Embryonic facial prominence (tissue), 1 donor: ENCODE measurements at regions not wholly inside any gene's neighbourhood (a gene's known extent, or its start where the extent isn't known, plus 50 kb on each side); places are given as distances from the start of the nearest gene placed in this dataset.

Source experiments
- DNase-seq: peaks from one replicate; pipeline ENCODE4 v3.0.0-alpha.2; 2016; ENCODE audit errors: extremely low spot score

- no peak for DNase-seq
These were observed 52.3 kb downstream of the HDGFL1 start for GRCh38 chr6:22621701-22622100.

GRCh38 chr6:22622351-22622750 is 53.0 kb downstream of the HDGFL1 start:
- peak; percentile 18 for DNase-seq

- DNase-seq, result no peak
These were observed 53.4 kb downstream of the HDGFL1 start for GRCh38 chr6:22622813-22623212.

DNA sequence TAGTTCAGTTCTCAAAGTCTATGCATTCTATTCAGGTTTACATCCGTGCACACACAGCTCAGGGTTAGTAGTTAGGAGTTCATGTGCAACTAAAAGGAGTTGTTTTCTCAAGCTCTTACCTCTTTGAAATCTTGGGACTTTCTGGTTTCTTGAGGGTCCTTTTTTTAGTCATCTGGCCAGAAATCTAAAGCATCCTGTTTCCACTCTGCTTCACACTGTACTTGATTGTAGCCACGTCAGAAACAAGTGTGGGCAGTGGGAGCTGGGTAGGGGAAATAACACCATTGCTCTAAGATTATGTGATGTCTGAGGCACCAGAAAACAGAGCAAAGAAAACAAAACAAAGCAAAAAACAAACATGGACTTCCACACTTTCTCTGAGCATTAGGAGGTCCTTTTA is 58.3 kb downstream of the HDGFL1 start:
- DNase-seq, result no peak

DNA sequence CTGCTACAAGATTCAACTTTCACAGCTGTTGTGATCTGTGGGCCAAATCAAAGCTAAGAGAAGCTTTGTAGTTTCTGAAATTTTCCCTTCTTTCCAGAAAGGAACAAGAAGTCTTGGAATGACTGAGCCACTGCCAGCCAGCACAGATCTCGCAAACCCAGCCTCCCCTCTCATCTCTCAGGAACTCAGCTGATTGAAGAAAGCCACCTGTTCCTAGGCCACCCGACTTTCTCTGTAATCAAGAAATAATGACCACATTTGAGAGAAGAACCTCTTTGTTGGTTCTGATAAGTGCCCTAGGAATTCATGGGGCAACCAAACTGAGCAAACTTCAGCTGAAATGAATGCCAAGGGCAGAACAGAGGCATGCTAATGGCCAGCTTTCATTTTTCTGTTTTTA is 61.7 kb downstream of the HDGFL1 start:
- no peak for DNase-seq

DNA sequence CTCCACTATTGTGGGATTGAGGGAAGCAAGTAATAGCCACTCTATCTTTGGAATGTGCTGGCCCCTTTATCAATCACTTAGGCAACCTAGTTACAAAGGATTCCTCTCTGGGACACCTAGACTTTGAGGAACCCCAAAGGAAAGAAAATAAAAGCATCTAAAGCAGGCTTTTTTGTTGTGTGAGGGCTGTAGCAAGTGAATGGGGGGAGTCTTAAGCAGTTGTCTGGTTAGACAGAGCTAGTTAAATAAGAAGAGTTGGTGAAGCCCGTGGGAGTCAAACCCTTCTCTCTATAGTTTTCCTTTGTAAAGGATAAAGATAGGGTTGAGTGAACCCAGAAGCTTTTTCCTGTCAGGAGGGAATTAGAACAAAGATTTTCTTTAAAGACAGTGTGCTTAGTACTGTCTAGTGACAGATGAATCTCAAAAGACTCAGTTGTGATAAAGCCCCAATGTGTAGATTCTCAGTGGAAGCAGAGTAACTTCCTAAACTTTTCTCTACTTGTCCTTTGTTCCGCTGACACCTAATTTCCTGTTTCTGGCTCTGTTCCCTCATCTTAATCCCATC is 63.3 kb downstream of the HDGFL1 start:
- no peak for DNase-seq

- DNase-seq, result no peak
These were observed 67.1 kb downstream of the HDGFL1 start for GRCh38 chr6:22636452-22636851.

DNA sequence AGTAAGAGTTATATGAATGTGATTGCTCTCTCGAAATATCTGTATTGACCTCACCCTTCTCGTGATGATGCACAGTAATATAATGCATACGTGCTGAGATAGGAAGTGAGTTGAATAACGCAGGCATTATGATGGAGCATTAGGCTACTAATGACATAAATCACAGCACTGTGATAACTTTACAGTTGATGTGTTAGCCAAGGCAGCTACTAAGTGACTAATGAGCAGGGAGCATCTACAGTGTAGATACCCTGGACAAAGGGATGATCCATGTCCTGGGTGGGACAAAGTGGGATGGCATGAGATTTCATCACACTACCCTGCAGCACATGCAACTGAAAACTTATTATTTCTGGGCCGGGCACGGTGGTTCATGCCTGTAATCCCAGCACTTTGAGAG is 68.4 kb downstream of the HDGFL1 start:
- DNase-seq, result no peak

GRCh38 chr6:22638320-22638719 is 69.0 kb downstream of the HDGFL1 start:
- DNase-seq, result no peak

DNA sequence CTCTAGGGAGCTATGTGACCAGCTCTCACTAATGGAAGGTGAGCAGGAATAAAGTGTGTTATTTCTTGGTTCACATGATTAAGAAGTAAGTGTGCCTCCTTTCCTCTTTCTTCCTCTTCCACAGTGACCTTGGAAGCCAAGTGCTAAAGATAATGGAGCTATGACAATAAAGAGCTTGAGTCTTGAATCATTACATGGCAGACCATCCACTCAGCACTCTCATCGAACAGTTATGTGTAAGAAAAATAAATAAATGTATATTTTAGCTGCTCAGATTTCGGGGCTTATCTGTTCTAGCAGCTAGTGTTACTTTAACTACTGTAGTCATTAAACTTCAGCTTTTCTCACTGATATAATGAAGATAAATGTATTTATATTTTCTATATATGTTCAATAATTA is 72.9 kb downstream of the HDGFL1 start:
- no peak for DNase-seq

DNA sequence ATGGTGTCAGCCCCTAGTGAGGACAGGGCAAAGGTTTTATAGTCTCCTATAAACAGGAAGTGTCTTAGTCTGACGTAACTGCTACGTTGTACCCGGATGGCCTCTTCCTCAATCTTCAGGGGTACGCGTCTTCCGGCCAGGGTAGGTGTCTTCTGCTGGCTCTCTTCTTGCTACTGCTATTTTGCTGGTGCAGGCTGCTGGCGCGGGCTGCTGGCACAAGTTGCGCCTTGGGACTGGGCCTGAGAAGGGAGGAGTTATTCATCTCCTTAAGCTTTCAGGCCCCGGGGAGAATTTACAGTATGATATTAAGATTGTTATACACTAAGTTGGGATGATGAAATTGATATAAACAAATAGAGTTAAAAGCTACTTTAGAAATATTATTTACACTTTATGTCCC is 74.4 kb downstream of the HDGFL1 start:
- no peak for DNase-seq

DNA sequence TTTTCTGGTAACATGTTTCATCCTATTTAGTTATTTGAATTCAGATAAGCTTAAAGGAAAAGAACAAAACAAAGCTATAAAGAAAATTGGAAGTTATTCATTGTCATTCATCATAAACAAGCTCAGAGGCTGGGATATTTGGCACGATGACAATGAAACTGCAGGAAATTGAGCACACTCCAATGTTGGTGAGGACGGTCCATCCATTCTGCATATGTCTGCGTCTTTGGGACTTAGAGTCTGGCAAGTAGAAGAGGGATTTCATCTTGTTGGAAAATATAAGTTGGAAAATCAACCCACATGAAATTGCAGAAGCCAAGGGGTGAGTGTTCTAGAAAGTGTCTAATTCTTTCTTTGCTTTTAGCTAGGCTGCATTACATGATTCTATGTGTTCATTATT is 78.4 kb downstream of the HDGFL1 start:
- DNase-seq, result no peak

DNA sequence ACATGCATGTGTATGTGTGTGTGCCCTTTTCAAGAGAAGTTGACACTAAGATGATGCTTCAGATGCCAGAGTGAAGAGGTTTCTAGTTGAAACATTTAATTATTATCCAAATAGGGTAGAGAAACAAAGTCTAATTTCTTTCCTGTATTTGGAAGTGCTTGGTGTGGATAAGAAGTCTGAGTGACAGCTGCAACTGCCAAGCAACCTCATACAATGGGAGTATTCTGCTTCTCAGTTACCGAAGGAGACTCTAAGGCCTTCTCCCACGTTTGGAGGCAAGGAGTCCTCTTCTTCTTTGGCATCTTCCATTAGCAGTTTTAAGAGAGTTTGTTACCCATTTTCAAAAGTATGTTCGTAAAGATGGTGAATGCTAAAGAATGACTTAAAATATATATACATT is 82.4 kb downstream of the HDGFL1 start:
- no peak for DNase-seq

DNA sequence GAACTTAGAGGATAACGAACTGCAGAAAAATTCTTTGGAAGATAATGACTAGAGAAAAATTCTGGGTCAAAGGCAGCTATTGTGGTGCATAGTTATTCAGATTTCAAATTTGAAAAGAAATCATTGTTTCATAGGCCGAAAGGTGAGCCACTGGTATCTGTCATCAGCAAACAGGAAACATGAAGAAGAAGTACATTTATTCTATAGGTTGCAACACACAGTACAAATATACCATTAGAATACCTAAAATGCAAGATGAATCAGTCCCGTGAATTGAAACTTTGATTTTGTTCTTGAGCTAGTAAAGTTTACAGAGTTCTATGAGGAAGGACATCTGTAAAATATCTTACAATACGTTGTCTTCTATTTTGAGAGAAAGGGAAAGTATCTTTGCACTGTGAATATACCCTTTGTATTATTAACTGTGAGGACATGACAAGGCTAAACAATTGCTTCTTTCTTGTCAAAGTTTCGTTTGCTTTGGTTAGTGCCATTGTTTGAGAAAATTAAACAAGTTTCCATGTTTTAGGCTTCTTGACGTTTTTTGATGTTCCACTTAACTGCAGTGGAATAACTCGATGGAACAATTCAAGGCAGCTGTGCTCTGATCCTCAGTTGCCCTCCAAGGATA is 84.7 kb downstream of the HDGFL1 start:
- DNase-seq, result no peak

GRCh38 chr6:22656706-22657351 is 87.5 kb downstream of the HDGFL1 start:
- no peak for DNase-seq

- DNase-seq, result no peak
These were observed 88.1 kb downstream of the HDGFL1 start for GRCh38 chr6:22657352-22657980.

DNA sequence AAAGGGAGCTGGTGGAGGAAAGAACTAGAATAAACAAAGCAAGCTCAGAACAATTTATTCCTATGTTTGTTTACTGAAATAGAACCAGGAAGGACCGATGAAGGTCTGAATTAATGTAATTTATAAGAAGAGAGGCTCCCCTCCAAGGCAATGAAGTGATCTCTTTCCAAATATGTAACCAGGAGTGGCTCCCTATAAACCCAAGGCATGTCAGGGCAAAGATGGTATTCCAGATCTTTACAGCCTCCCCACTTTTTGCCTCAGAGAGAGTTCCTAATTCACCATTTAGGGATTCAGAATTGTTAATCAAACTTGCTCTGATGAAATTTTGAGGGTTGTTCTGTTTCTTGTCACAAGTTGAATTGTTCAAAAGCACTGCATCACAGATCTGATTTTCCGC is 88.8 kb downstream of the HDGFL1 start:
- DNase-seq, result no peak

GRCh38 chr6:22658934-22659333 is 89.6 kb downstream of the HDGFL1 start:
- no peak for DNase-seq

GRCh38 chr6:22664968-22665367 is 95.6 kb downstream of the HDGFL1 start:
- no peak for DNase-seq

- DNase-seq, result no peak
These were observed 96.7 kb downstream of the HDGFL1 start for GRCh38 chr6:22666021-22666420.

- DNase-seq, result no peak
These were observed 97.2 kb downstream of the HDGFL1 start for GRCh38 chr6:22666586-22666985.

- no peak for DNase-seq
These were observed 98.5 kb downstream of the HDGFL1 start for GRCh38 chr6:22667855-22668254.

DNA sequence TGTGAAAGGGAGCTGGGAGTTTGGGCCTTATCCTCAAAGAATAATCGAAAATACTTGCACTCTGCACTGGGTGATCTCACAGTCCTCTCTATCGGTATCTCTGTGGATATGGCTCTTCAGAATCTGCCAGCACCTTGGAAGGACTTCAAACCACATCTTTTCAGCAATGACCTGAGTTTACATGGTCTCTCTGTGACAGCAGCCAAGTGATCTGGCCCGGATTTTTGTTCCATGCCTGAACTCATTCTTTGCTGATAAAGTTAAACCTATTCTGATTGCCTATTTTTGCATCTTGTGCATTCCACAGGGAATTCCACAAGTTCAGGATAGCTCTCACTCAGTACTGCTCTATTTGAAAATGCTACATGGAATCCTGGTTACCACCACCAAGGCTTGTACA is 98.9 kb downstream of the HDGFL1 start:
- no peak for DNase-seq
